Endodermal cell (in vitro differentiated cells): ENCODE measurements at regions not wholly inside any gene's neighbourhood (a gene's known extent, or its start where the extent isn't known, plus 50 kb on each side); places are given as distances from the start of the nearest gene placed in this dataset.

Source experiments
- DNase-seq: peaks from one replicate; pipeline ENCODE4 v3.0.0-alpha.2; 2017
- H3K27ac ChIP-seq: 2 replicates; pipeline ENCODE4 v1.5.1; 2013; ENCODE audit warnings: mild to moderate bottlenecking, low read depth, low read length, moderate library complexity
- H3K27me3 ChIP-seq: 2 replicates; pipeline ENCODE4 v1.6.1; 2013; ENCODE audit warnings: mild to moderate bottlenecking, low read length, moderate library complexity; ENCODE audit not compliant: insufficient read depth, control insufficient read depth, poor library complexity, severe bottlenecking
- H3K36me3 ChIP-seq: 2 replicates; pipeline ENCODE4 v1.7.0; 2013; ENCODE audit warnings: mild to moderate bottlenecking, low read length, moderate library complexity; ENCODE audit not compliant: control insufficient read depth, insufficient read depth
- H3K4me1 ChIP-seq: one replicate; pipeline ENCODE4 v1.7.0; 2013; ENCODE audit warnings: low read length; ENCODE audit not compliant: control insufficient read depth, insufficient read depth
- H3K4me3 ChIP-seq: 2 replicates; pipeline ENCODE4 v1.5.1; 2013; ENCODE audit warnings: mild to moderate bottlenecking, low read length, moderate library complexity
- H3K9ac ChIP-seq: 2 replicates; pipeline ENCODE4 v1.6.1; 2013; ENCODE audit warnings: mild to moderate bottlenecking, low read length, moderate library complexity; ENCODE audit not compliant: poor library complexity, severe bottlenecking; ENCODE audit errors: extremely low read depth
- H3K9me3 ChIP-seq: 2 replicates; pipeline ENCODE4 v1.6.1; 2013; ENCODE audit warnings: mild to moderate bottlenecking, low read length, moderate library complexity; ENCODE audit not compliant: control insufficient read depth
- H3K27ac Mint-ChIP-seq: 2 replicates; pipeline ENCODE4 v1.8.0; 2020; ENCODE audit warnings: mixed read lengths
- H3K27me3 Mint-ChIP-seq: 2 replicates; pipeline ENCODE4 v1.8.0; 2021; ENCODE audit warnings: mild to moderate bottlenecking, mixed read lengths; ENCODE audit not compliant: insufficient read depth
- H3K36me3 Mint-ChIP-seq: 2 replicates; pipeline ENCODE4 v1.8.0; 2020; ENCODE audit warnings: low read depth, mixed read lengths
- H3K4me1 Mint-ChIP-seq: 2 replicates; pipeline ENCODE4 v1.8.0; 2020; ENCODE audit warnings: mixed read lengths
- H3K4me3 Mint-ChIP-seq: 2 replicates; pipeline ENCODE4 v1.8.0; 2020; ENCODE audit warnings: mild to moderate bottlenecking, moderate library complexity, mixed read lengths
- H3K9me3 Mint-ChIP-seq: 2 replicates; pipeline ENCODE4 v1.8.0; 2020; ENCODE audit warnings: mild to moderate bottlenecking, mixed read lengths
- CTCF ChIP-seq: fragments of 200-600 bp; sonication (generic); conservative IDR thresholded peaks from 2 replicates; pipeline ENCODE4 v1.5.0; 2021; ENCODE audit warnings: antibody characterized with exemption, mild to moderate bottlenecking
- WGBS, 2 experiments: methylation state at CpG; one replicate each; pipeline versions ENCODE4 v1.1.5 to v1.1.7; 2013; ENCODE audit warnings: missing lambda C conversion rate in 2 of 2, mixed read lengths in 1 of 2; ENCODE audit not compliant: insufficient coverage in 1 of 2, insufficient read length in 1 of 2; 5-methylcytosine and 5-hydroxymethylcytosine counted together

- Mint-ChIP-seq H3K9me3 (no peaks in the 10 kb centered on the region), H3K4me3 (no peak overlapping the region), H3K36me3 (no peaks in the 10 kb centered on the region), H3K27ac (no peak overlapping the region), H3K27me3 (no peaks in the 10 kb centered on the region), H3K4me1 (peaks cover 12% of the 10 kb centered on the region)
- H3K27me3 ChIP-seq, result no peaks in the 10 kb centered on the region
- H3K4me1 ChIP-seq, result no peaks in the 10 kb centered on the region
- H3K36me3 ChIP-seq, result no peaks in the 10 kb centered on the region
- WGBS, 2 experiments, result 94 to 100% methylated on average over 3 to 4 of the region's 4 CpGs
- no peak overlapping the region for H3K4me3 ChIP-seq
- no peak overlapping the region for H3K9ac ChIP-seq
- no peaks in the 10 kb centered on the region for H3K9me3 ChIP-seq
- no peak overlapping the region for H3K27ac ChIP-seq
- no peak for DNase-seq
- TF ChIP-seq CTCF, result no peak
Measured at GRCh38 chr10:88071879-88072278, 208.5 kb downstream of the PTEN start.

- WGBS, 2 experiments, result 96% methylated on average over 4 of the region's 4 CpGs; no CpG with 5 or more reads in 1 of the 2 experiments
- H3K36me3 ChIP-seq, result no peaks in the 10 kb centered on the region
- H3K4me1 Mint-ChIP-seq, result peaks cover 12% of the 10 kb centered on the region
- H3K27ac ChIP-seq, result no peak overlapping the region
- no peak overlapping the region for H3K9ac ChIP-seq
- H3K9me3 ChIP-seq, result no peaks in the 10 kb centered on the region
- no peaks in the 10 kb centered on the region for H3K4me1 ChIP-seq
- no peaks in the 10 kb centered on the region for H3K27me3 ChIP-seq
- H3K4me3 Mint-ChIP-seq, result no peak overlapping the region
- H3K9me3 Mint-ChIP-seq, result no peaks in the 10 kb centered on the region
- H3K36me3 Mint-ChIP-seq, result no peaks in the 10 kb centered on the region
- no peak for DNase-seq
- TF ChIP-seq CTCF, result no peak
- H3K4me3 ChIP-seq, result no peak overlapping the region
- no peak overlapping the region for H3K27ac Mint-ChIP-seq
- H3K27me3 Mint-ChIP-seq, result no peaks in the 10 kb centered on the region
Measured at GRCh38 chr10:88073682-88074081, 210.3 kb downstream of the PTEN start.

GRCh38 chr10:88074971-88075370, 211.5 kb downstream of the PTEN start:
- 93 to 95% methylated on average over 4 to 5 of the region's 5 CpGs for WGBS, 2 experiments
- Mint-ChIP-seq H3K4me1 (peaks cover 13% of the 10 kb centered on the region), H3K27ac (no peak overlapping the region), H3K9me3 (no peaks in the 10 kb centered on the region), H3K36me3 (no peaks in the 10 kb centered on the region), H3K27me3 (no peaks in the 10 kb centered on the region), H3K4me3 (no peak overlapping the region)
- DNase-seq, result no peak
- no peak overlapping the region for H3K27ac ChIP-seq
- no peak overlapping the region for H3K4me3 ChIP-seq
- no peak overlapping the region for H3K9ac ChIP-seq
- no peaks in the 10 kb centered on the region for H3K27me3 ChIP-seq
- H3K4me1 ChIP-seq, result no peaks in the 10 kb centered on the region
- no peak for TF ChIP-seq CTCF
- no peaks in the 10 kb centered on the region for H3K9me3 ChIP-seq
- no peaks in the 10 kb centered on the region for H3K36me3 ChIP-seq
